Liver (tissue), 3 donors: ENCODE measurements at regions not wholly inside any gene's neighbourhood (a gene's known extent, or its start where the extent isn't known, plus 50 kb on each side); places are given as distances from the start of the nearest gene placed in this dataset.

Experiments
- ATF3 ChIP-seq: IDR thresholded peaks from 2 replicates; pipeline ENCODE4 v1.6.1; 2016; ENCODE audit warnings: antibody characterized with exemption
- EGR1 ChIP-seq, 2 donors: IDR thresholded peaks; 2 replicates each; pipeline ENCODE4 v1.6.1; 2016 to 2018; ENCODE audit warnings: antibody characterized with exemption in 2 of 2, low read depth in 2 of 2
- GABPA ChIP-seq, 2 donors: IDR thresholded peaks in 1 of 2; conservative IDR thresholded peaks in 1 of 2; 2 replicates each; pipeline ENCODE4 v1.6.1; 2016; ENCODE audit warnings: antibody characterized with exemption in 2 of 2, mild to moderate bottlenecking in 1 of 2, moderate library complexity in 1 of 2
- HNF4G ChIP-seq: IDR thresholded peaks from 2 replicates; pipeline ENCODE4 v1.6.1; 2016; ENCODE audit warnings: antibody characterized with exemption
- JUND ChIP-seq, 2 donors: IDR thresholded peaks; 2 replicates each; pipeline ENCODE4 v1.6.1; 2016; ENCODE audit warnings: antibody characterized with exemption in 2 of 2
- MAX ChIP-seq: IDR thresholded peaks from 2 replicates; pipeline ENCODE4 v1.6.1; 2016; ENCODE audit warnings: antibody characterized with exemption
- RAD21 ChIP-seq, 2 donors: IDR thresholded peaks; 2 replicates each; pipeline ENCODE4 v1.6.1; 2016; ENCODE audit warnings: antibody characterized with exemption in 2 of 2, mild to moderate bottlenecking in 2 of 2
- REST ChIP-seq: IDR thresholded peaks from 2 replicates; pipeline ENCODE4 v1.6.1; 2016; ENCODE audit warnings: antibody characterized with exemption, mild to moderate bottlenecking
- RXRA ChIP-seq, 2 donors: IDR thresholded peaks; 2 replicates each; pipeline ENCODE4 v1.6.1; 2017 to 2018; ENCODE audit warnings: antibody characterized with exemption in 2 of 2, mild to moderate bottlenecking in 1 of 2
- SP1 ChIP-seq: IDR thresholded peaks from 2 replicates; pipeline ENCODE4 v1.6.1; 2018; ENCODE audit warnings: antibody characterized with exemption, mild to moderate bottlenecking
- TAF1 ChIP-seq: conservative IDR thresholded peaks from 2 replicates; pipeline ENCODE4 v1.6.1; 2016; ENCODE audit warnings: antibody characterized with exemption, mild to moderate bottlenecking
- YY1 ChIP-seq: IDR thresholded peaks from 2 replicates; pipeline ENCODE4 v1.6.1; 2016; ENCODE audit warnings: antibody characterized with exemption, mild to moderate bottlenecking
- ZBTB33 ChIP-seq: IDR thresholded peaks from 2 replicates; pipeline ENCODE4 v1.6.1; 2016; ENCODE audit warnings: antibody characterized with exemption
- TF ChIP-seq, protein P1 (sequence below): fragments of 150-350 bp; IDR thresholded peaks from 2 replicates; pipeline ENCODE4 v1.5.1; 2017; ENCODE audit warnings: improper control_type of control experiment, low read depth, low read length; ENCODE audit not compliant: missing input control
- donor health status: healthy.
- donor health status: healthy.

GRCh38 chr3:24725514-24726255 lies 231.0 kb upstream of the THRB start:
- TF ChIP-seq, protein P1, sequence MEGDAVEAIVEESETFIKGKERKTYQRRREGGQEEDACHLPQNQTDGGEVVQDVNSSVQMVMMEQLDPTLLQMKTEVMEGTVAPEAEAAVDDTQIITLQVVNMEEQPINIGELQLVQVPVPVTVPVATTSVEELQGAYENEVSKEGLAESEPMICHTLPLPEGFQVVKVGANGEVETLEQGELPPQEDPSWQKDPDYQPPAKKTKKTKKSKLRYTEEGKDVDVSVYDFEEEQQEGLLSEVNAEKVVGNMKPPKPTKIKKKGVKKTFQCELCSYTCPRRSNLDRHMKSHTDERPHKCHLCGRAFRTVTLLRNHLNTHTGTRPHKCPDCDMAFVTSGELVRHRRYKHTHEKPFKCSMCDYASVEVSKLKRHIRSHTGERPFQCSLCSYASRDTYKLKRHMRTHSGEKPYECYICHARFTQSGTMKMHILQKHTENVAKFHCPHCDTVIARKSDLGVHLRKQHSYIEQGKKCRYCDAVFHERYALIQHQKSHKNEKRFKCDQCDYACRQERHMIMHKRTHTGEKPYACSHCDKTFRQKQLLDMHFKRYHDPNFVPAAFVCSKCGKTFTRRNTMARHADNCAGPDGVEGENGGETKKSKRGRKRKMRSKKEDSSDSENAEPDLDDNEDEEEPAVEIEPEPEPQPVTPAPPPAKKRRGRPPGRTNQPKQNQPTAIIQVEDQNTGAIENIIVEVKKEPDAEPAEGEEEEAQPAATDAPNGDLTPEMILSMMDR: no peak
- TF ChIP-seq MAX: no peak
- TF ChIP-seq RAD21 (IDR thresholded peaks at IDR 0.05): no peak
- no peak for TF ChIP-seq ATF3
- no peak for TF ChIP-seq ZBTB33
- TF ChIP-seq JUND (IDR thresholded peaks at IDR 0.05): no peak
- TF ChIP-seq REST: no peak
- no peak for TF ChIP-seq EGR1 (IDR thresholded peaks at IDR 0.05; ENCODE audit: low read depth in 2 of 2)
- TF ChIP-seq TAF1: no peak
- no peak for TF ChIP-seq SP1
- no peak for TF ChIP-seq GABPA (IDR thresholded peaks at IDR 0.05 in 1 of 2, conservative IDR thresholded peaks at IDR 0.05 in 1 of 2)
- no peak for TF ChIP-seq YY1
- no peak for TF ChIP-seq RXRA (IDR thresholded peaks at IDR 0.05)
- no peak for TF ChIP-seq HNF4G
